MM.1S (cell line): ENCODE measurements at regions not wholly inside any gene's neighbourhood (a gene's known extent, or its start where the extent isn't known, plus 50 kb on each side); places are given as distances from the start of the nearest gene placed in this dataset.

ENCODE experiments used
- DNase-seq: peaks from one replicate; pipeline ENCODE4 v3.0.0-alpha.2; 2015
- H2AFZ ChIP-seq: fragments of 300-600 bp; sonication (generic); 2 replicates; pipeline ENCODE4 v1.6.0; 2016; ENCODE audit warnings: antibody characterized with exemption, low read length
- H3F3A ChIP-seq: fragments of 300-600 bp; sonication (generic); 2 replicates; pipeline ENCODE4 v1.6.1; 2016; ENCODE audit warnings: mild to moderate bottlenecking, antibody characterized with exemption, low read length, moderate library complexity, mixed read lengths; ENCODE audit not compliant: insufficient read depth
- H3K27ac ChIP-seq: fragments of 300-600 bp; sonication (generic); 2 replicates; pipeline ENCODE4 v1.5.1; 2016; ENCODE audit warnings: mild to moderate bottlenecking, low read length
- H3K27me3 ChIP-seq: fragments of 300-600 bp; sonication (generic); replicated peaks from 2 replicates; pipeline ENCODE4 v1.6.0; 2016; ENCODE audit warnings: low read length; ENCODE audit not compliant: insufficient read depth
- H3K36me3 ChIP-seq: fragments of 300-600 bp; sonication (generic); replicated peaks from 2 replicates; pipeline ENCODE4 v1.6.1; 2016; ENCODE audit warnings: mild to moderate bottlenecking, low read length, mixed read lengths; ENCODE audit not compliant: insufficient read depth
- H3K4me1 ChIP-seq: fragments of 300-600 bp; sonication (generic); 2 replicates; pipeline ENCODE4 v1.6.1; 2016; ENCODE audit warnings: low read length, mixed read lengths
- H3K4me2 ChIP-seq: fragments of 300-600 bp; sonication (generic); 2 replicates; pipeline ENCODE4 v1.6.0; 2016; ENCODE audit warnings: low read depth, low read length
- H3K4me3 ChIP-seq: fragments of 300-600 bp; sonication (generic); 2 replicates; pipeline ENCODE4 v1.5.1; 2016; ENCODE audit warnings: low read length, mixed read lengths
- H3K79me2 ChIP-seq: fragments of 300-600 bp; sonication (generic); 2 replicates; pipeline ENCODE4 v1.6.1; 2016; ENCODE audit warnings: mixed run types, low read length, mixed read lengths
- H3K9ac ChIP-seq: fragments of 300-600 bp; sonication (generic); 2 replicates; pipeline ENCODE4 v1.6.1; 2016; ENCODE audit warnings: low read length, mixed read lengths
- H3K9me2 ChIP-seq: fragments of 300-600 bp; sonication (generic); replicated peaks from 2 replicates; pipeline ENCODE4 v1.6.1; 2016; ENCODE audit warnings: mild to moderate bottlenecking, low read length, mixed read lengths; ENCODE audit not compliant: insufficient read depth
- H3K9me3 ChIP-seq: fragments of 300-600 bp; sonication (generic); replicated peaks from 2 replicates; pipeline ENCODE4 v1.6.1; 2016; ENCODE audit warnings: mild to moderate bottlenecking, low read length, mixed read lengths; ENCODE audit not compliant: insufficient read depth
- H4K20me1 ChIP-seq: fragments of 300-600 bp; sonication (generic); 2 replicates; pipeline ENCODE4 v1.6.1; 2016; ENCODE audit warnings: mild to moderate bottlenecking, low read length, moderate library complexity, mixed read lengths; ENCODE audit not compliant: insufficient read depth
- EZH2 ChIP-seq: fragments of 300-600 bp; sonication (generic); optimal IDR thresholded peaks from 2 replicates; pipeline ENCODE3; 2017; ENCODE audit warnings: low read depth, mild to moderate bottlenecking, antibody characterized with exemption, low read length, mixed read lengths
- EZH2phosphoT487 ChIP-seq: fragments of 300-600 bp; sonication (generic); IDR thresholded peaks from 2 replicates; pipeline ENCODE4 v1.6.1; 2018; ENCODE audit warnings: antibody characterized with exemption, low read length
- TF ChIP-seq, protein P1 (sequence below): fragments of 300-600 bp; sonication (generic); IDR thresholded peaks from 2 replicates; pipeline ENCODE4 v1.5.1; 2016; ENCODE audit warnings: antibody characterized with exemption, low read length, mixed read lengths

DNA sequence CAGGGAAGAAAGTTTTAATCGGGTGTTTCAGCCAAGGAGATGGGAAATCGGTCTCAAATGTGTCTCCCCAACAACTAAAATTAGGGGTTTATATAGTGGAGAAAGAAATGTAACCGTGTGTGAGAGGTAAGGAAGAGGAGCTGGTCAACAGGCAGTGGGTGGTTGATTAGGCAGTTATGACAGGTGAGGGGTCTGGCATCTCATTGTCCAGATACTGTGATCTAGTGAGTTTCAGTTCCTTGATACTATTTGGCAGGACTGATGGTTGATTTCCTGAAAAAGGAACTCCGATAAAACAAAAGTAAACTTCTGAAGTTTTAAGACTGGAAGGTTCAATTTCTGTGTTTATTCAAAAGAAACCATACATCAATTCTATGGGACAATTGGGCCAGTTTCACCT lies 197.9 kb downstream of the LPIN1 start:
- H3K9ac ChIP-seq, result no peak overlapping the region
- no peaks in the 10 kb centered on the region for H3K9me3 ChIP-seq
- H3K36me3 ChIP-seq, result no peaks in the 10 kb centered on the region
- no peaks in the 10 kb centered on the region for H3K79me2 ChIP-seq
- no peaks in the 10 kb centered on the region for H4K20me1 ChIP-seq
- DNase-seq, result no peak
- H3K27me3 ChIP-seq, result no peaks in the 10 kb centered on the region
- no peaks in the 10 kb centered on the region for H3K9me2 ChIP-seq
- H3F3A ChIP-seq, result no peaks in the 10 kb centered on the region
- no peaks in the 10 kb centered on the region; the same call in 1 of the 2 replicates for H3K4me1 ChIP-seq
- H2AFZ ChIP-seq, result no peak overlapping the region
- H3K27ac ChIP-seq, result no peak overlapping the region
- no peak overlapping the region for H3K4me2 ChIP-seq
- H3K4me3 ChIP-seq, result no peak overlapping the region
- TF ChIP-seq, protein P1, sequence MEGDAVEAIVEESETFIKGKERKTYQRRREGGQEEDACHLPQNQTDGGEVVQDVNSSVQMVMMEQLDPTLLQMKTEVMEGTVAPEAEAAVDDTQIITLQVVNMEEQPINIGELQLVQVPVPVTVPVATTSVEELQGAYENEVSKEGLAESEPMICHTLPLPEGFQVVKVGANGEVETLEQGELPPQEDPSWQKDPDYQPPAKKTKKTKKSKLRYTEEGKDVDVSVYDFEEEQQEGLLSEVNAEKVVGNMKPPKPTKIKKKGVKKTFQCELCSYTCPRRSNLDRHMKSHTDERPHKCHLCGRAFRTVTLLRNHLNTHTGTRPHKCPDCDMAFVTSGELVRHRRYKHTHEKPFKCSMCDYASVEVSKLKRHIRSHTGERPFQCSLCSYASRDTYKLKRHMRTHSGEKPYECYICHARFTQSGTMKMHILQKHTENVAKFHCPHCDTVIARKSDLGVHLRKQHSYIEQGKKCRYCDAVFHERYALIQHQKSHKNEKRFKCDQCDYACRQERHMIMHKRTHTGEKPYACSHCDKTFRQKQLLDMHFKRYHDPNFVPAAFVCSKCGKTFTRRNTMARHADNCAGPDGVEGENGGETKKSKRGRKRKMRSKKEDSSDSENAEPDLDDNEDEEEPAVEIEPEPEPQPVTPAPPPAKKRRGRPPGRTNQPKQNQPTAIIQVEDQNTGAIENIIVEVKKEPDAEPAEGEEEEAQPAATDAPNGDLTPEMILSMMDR, result no peak
- no peak for TF ChIP-seq EZH2
- no peak for TF ChIP-seq EZH2phosphoT487

DNA sequence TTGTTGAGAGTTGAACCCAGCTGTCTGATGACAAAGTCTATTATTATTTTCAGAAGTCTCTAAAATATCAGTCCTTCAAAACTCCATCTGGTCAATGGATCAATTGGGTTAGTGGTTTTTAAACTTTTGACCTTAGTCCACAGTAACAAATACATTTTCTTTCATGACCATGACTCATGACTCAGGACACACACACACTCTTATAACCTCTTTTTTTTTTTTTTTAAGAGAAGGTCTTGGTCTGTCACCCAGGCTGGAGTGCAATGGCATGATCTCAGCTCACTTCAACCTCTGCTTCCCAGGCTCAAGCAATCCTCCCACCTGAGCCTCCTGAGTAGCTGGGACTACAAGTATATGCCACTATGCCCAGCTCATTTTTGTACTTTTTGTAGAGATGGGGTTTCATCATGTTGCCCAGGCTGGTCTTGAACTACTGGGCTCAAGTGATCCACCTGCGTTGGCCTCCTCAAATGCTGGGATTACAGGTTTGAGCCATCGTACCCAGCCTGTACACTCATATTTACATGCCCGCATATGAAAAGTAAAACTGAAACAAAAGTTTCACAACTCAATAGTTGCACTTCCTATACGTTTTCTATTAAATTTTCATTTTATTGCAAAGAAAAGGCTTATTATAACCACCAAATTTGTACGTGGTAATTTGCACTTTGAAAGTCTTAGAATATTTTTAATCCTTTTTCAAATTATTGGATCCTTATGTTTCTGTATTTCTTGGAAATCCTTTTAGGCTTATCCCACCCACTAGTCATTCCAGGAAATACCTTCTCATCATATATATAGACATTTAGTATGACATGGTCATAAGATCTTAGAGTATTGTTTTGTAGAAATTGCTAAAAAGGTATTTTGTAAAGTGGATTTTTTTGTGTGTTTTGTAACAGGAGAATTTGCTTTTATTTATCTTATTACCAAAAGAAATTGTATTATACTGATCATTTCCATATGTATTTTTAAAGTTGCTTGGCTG lies 199.0 kb downstream of the LPIN1 start:
- peak overlapping the region; percentile 26 for H3K4me3 ChIP-seq
- H3K79me2 ChIP-seq, result no peaks in the 10 kb centered on the region
- H3K27ac ChIP-seq, result no peak overlapping the region
- peak overlapping the region; percentile 60 for H3K4me2 ChIP-seq
- peak; percentile 72 for DNase-seq
- H2AFZ ChIP-seq, result no peak overlapping the region
- no peaks in the 10 kb centered on the region for H3K9me3 ChIP-seq
- no peaks in the 10 kb centered on the region for H4K20me1 ChIP-seq
- TF ChIP-seq EZH2, result no peak
- TF ChIP-seq EZH2phosphoT487, result no peak
- TF ChIP-seq, protein P1, result no peak
- no peaks in the 10 kb centered on the region for H3K27me3 ChIP-seq
- H3K9me2 ChIP-seq, result no peaks in the 10 kb centered on the region
- H3F3A ChIP-seq, result no peaks in the 10 kb centered on the region
- H3K9ac ChIP-seq, result no peak overlapping the region
- no peaks in the 10 kb centered on the region for H3K36me3 ChIP-seq
- H3K4me1 ChIP-seq, result no peaks in the 10 kb centered on the region; the same call in 1 of the 2 replicates

DNA sequence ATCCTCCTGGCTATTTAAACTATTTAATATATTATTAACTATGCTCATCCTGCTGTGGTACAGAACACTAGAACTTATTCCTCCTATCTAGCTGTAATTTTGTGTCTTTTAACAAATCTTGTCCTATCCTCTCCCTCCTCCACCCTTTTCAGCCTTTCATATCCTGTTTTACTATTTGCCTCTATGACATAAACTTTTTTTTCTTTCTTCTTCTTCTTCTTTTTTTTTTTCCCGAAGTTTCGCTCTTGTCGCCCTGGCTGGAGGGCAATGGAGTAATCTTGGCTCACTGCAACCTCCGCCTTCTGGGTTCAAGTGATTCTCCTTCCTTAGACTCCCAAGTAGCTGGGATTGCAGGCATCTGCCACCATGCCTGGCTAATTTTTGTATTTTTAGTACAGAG lies 201.5 kb downstream of the LPIN1 start:
- TF ChIP-seq, protein P1, result no peak
- TF ChIP-seq EZH2phosphoT487 (no peak), EZH2 (no peak)
- H3K4me3 ChIP-seq, result no peak overlapping the region
- H3F3A ChIP-seq, result no peaks in the 10 kb centered on the region
- no peaks in the 10 kb centered on the region for H3K79me2 ChIP-seq
- H3K9me3 ChIP-seq, result no peaks in the 10 kb centered on the region
- H3K9ac ChIP-seq, result no peak overlapping the region
- no peak overlapping the region for H3K27ac ChIP-seq
- no peaks in the 10 kb centered on the region for H3K36me3 ChIP-seq
- no peaks in the 10 kb centered on the region for H4K20me1 ChIP-seq
- no peaks in the 10 kb centered on the region for H3K9me2 ChIP-seq
- no peaks in the 10 kb centered on the region for H3K27me3 ChIP-seq
- no peak overlapping the region for H3K4me2 ChIP-seq
- no peak for DNase-seq
- no peak overlapping the region for H2AFZ ChIP-seq
- H3K4me1 ChIP-seq, result no peaks in the 10 kb centered on the region; the same call in 1 of the 2 replicates
